HG03432 (cell line): ENCODE measurements at regions not wholly inside any gene's neighbourhood (a gene's known extent, or its start where the extent isn't known, plus 50 kb on each side); places are given as distances from the start of the nearest gene placed in this dataset.

Source experiments
- ATAC-seq: cut with Tn5 transposase; IDR thresholded peaks from one replicate; pipeline ENCODE4 v1.9.1; 2021; ENCODE audit warnings: mild to moderate bottlenecking, moderate library complexity; ENCODE audit not compliant: unreplicated experiment

GRCh38 chr4:36704289-36704688, 422.9 kb downstream of the DTHD1 start:
- ATAC-seq = no peak

DNA sequence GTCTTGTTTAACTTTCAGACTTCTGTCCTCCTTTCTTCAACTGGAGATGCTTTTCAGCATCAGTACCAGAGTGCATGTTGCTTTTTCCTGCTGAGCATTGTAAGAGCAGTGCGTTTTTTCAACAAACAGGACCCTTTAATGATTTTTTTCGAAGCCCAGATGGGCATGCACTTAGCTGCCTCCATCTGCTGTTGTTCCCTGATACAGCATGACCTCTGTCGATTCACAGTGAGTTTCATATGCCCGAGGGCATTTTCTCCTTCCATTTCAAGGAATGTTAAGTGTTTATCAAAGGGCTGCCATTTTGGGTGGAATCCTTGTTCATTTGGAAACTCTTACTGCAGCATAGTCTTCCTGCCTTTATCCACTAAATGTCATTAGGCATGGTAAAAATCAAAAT, 428.6 kb downstream of the DTHD1 start:
- no peak for ATAC-seq

- no peak for ATAC-seq
Measured at GRCh38 chr4:36712013-36712412, 430.6 kb downstream of the DTHD1 start.

GRCh38 chr4:36716874-36717273, 435.5 kb downstream of the DTHD1 start:
- ATAC-seq = no peak

DNA sequence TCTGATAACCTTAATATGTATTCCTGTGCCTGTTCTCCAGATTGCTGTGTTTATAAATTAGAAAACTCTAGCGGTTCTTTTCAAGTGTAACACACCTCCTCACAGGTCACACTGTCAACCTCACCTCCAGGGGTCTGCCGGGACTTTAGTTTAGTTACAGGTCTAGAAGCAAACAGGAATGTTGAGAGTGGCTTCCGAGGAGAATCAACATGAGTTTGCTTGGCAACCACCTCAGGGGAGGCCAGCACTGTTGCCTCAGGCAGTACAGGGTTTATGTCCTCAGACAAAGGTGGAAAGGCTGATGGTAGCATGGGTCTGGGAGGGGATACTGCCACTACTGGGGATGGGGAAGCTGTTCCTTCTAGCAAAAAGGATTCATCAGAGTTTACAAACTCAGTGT, 438.0 kb downstream of the DTHD1 start:
- no peak for ATAC-seq

DNA sequence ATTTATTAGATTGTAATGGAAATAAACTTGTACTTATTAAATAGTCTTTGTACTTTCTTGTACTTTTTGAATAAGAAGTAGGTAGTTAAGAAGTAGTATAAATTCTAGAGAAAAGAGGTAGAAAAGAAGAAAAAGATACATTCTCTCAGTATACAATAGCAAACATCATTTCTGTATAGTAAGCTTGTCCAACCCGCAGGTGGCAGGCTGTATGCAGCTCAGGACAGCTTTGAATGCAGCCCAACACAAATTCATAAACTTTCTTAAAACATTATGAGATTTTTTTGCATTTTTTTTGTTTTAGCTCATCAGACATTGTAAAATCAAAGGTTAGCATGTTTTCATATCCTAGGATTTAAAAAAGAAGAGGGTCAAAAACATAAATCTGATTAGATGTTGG, 441.6 kb downstream of the DTHD1 start:
- no peak for ATAC-seq

DNA sequence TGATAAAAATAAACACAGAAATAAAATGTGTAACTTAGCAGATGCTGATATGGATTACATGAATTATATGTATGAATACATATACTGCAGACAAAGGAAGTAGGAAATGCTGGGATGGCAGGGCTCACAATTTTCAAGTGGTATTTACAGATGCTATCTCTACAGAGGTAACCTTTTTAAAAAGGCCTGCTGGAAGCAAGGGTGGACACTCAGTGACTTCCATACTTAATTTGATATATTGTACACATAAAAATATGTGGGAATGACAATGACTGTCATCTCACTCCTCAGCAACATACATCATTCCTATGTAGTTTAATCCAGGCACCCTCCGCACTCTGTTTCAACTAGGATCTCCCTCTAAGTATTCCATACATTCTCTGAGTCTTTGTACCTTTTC, 452.9 kb downstream of the DTHD1 start:
- no peak for ATAC-seq

GRCh38 chr4:36737691-36738090, 456.3 kb downstream of the DTHD1 start:
- no peak for ATAC-seq

DNA sequence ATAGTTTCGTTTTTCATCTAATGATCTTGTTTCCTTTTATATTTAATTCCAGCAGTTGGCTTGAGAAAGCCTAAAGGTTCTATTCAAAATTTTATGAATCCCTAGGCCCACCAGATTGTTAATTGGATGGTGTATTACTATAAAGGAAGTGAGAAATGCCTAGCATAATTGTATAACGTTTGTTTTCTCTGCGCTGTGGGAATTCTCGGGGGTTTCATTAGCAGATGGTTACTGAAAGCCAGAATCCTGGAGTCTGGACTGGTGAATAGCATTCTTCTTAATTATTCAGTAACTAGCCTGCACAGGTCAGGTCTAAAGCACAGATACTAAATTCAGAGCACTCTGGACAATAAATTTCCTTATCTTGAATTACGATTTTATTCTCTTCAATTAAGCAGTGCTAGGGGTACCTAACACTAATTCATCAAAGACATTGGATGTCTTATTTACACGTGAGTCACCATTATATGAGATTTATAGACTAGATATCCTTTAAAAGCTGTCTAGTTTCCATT, 459.4 kb downstream of the DTHD1 start:
- ATAC-seq = no peak

GRCh38 chr4:36747277-36748129, 466.1 kb downstream of the DTHD1 start:
- no peak for ATAC-seq

DNA sequence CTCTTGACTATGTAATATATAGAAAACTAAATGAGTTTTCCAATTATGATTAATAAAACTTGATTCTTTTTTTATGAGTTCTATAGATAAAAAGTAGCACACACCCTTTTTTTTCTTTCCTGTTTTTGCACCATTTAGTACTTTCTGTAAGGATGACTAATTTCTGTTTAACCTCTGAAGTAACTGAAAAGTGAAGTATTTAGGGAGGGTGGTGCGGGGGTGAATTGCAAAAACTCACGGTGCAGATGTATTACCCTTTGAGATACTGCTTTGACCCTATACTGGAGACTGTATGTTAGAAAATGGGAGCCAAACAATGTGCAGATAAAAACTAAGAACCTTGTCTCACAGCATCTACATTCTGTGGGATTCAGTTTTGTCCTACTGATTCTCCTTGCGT, 471.6 kb downstream of the DTHD1 start:
- ATAC-seq = no peak

GRCh38 chr4:36757580-36758311, 476.3 kb downstream of the DTHD1 start:
- ATAC-seq = no peak

DNA sequence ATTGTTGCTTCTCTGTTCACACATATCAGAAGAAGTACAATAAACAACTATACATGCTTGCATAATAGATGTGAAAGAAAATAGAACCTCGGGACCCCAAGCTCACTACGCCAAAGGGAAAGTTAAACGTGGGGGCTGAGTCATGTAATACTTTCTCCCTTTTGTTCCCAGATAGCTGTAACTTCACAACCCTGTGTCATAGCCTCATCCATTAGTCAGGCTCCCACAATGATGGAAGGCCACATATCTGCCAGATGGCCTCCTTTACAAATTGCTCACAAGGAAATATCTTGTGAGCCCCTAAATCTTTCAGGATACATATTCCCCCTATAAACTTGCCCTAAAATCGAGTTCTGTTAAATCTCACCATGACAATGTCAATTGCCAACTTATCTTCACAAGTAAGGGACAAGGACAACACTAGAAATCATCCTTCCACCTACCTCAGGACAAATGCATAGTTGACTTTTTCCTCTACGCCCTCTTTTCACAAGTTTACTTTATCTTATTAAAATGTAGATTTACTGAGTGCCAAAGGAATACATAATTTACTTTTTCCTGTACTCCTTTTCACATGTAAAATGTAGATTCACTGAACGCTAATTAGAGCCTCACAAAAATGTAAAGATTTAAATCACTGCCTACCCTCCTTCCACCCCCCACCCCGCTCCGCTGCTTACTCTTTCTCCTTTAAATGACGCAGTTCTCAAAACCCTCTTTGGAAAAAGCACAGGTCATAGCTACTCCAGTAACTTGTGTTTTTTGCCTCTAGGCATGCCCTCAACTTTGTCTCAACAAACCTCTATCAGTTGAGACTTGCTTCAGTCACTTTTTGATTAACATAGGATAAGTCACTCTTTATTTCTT, 477.1 kb downstream of the DTHD1 start:
- no peak for ATAC-seq

DNA sequence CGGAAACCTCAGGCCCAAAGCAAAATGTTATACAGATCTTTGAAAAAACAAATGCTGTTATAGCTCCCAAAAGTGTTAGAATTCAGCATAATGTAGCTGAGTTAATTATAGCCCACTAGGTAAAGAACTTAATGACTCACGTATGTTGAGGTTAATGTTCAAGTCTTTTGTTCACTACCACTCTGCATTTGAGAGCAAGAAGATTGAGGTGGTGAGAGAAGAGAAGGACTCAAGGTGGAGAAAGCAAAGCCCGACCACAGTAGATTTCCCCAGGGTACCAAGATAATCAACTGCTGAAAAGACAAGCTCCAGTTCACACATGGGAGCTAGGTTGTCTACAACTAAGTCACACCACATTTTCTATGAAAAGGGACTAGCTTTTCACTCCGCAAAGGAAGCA, 480.2 kb downstream of the DTHD1 start:
- ATAC-seq = no peak

GRCh38 chr4:36763814-36764213, 480.7 kb upstream of the NWD2 start:
- no peak for ATAC-seq

GRCh38 chr4:36767596-36767995, 476.9 kb upstream of the NWD2 start:
- ATAC-seq = no peak

GRCh38 chr4:36771411-36772153, 473.0 kb upstream of the NWD2 start:
- ATAC-seq = peak; percentile 60

DNA sequence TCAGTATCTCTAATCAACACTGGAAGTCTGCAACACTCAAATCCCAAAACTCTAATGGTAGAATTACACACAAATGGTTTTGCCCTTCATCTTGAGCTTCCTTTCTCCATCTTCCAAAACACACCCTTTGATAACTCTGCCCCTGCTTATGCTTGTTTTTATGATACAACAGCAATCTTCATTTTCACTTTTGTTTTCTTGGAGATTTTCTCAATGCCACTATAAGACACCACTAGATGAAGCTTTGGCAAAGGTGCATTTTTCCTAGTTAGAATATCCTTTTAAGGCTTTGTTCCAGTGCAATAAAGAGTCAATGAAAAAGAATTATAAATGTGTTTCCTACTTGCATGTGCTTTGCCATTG, 472.4 kb upstream of the NWD2 start:
- ATAC-seq = peak; percentile 39

- peak; percentile 37 for ATAC-seq
Measured at GRCh38 chr4:36773467-36773866, 471.1 kb upstream of the NWD2 start.

DNA sequence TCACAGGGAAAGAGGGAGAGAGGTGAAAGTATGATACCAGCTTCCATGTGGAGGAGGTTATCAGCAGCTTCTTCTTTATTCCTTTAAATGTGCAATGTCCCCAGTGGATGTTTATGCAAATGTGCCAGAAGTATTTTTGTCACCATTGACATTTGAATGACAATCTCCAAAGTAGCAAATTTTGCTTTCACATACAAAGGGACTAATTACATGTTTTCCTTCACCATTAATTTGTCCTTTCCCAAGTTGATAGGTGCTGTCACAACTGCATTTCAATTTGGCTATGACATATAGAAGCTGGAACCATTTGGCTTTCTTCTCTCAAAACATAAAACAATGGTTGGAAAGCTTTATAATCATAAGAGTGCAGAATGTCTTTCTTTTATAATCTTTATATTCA, 469.0 kb upstream of the NWD2 start:
- ATAC-seq = no peak

DNA sequence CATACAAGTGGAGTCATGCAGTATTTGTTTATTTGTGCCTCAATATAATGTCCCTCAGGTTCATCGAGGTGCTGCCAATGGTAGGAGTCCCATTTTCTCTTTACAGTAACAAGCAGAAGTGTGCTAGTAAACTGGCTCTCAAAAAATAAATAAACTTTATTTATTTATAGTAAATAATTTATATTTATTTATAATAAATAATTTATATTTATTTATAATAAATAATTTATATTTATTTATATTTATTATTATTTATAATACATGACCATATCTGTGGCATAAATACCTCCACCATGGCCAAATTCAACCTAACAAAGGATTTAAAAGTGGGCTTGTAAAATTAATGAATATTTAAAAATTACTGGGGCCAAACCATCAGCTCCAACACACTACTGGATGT, 464.9 kb upstream of the NWD2 start:
- no peak for ATAC-seq
